Activated naive CD8-positive, alpha-beta T cell treated with anti-CD3 and anti-CD28 coated beads, Interleukin-2, amount 50 U/mL, for 24 hours (primary cell): ENCODE measurements at regions not wholly inside any gene's neighbourhood (a gene's known extent, or its start where the extent isn't known, plus 50 kb on each side); places are given as distances from the start of the nearest gene placed in this dataset.
"Not testable (repeated sequence)": the region's sequence is repeated elsewhere in the genome, so short reads cannot be mapped to it uniquely, and the experiment has no call there.

Source experiments
- ATAC-seq: fragments of 150-1000 bp; cut with Tn5 transposase; one replicate; pipeline ENCODE4 v1.10.0; 2021
- DNase-seq: peaks from one replicate; pipeline ENCODE4 v3.0.0; 2021
- H3K27ac Mint-ChIP-seq: one replicate; pipeline ENCODE4 v1.8.0; 2021; ENCODE audit warnings: mild to moderate bottlenecking, mixed read lengths
- H3K27me3 Mint-ChIP-seq: one replicate; pipeline ENCODE4 v1.8.0; 2021; ENCODE audit warnings: mixed read lengths
- H3K36me3 Mint-ChIP-seq: one replicate; pipeline ENCODE4 v1.8.0; 2021; ENCODE audit warnings: low read depth, mixed read lengths
- H3K4me1 Mint-ChIP-seq: one replicate; pipeline ENCODE4 v1.8.0; 2021; ENCODE audit warnings: mixed read lengths
- H3K4me3 Mint-ChIP-seq: one replicate; pipeline ENCODE4 v1.8.0; 2021; ENCODE audit warnings: mild to moderate bottlenecking, moderate library complexity, mixed read lengths
- H3K9me3 Mint-ChIP-seq: one replicate; pipeline ENCODE4 v1.8.0; 2021; ENCODE audit warnings: mixed read lengths

GRCh38 chr22:11041416-11041815, 4486.6 kb upstream of the OR11H1 start:
- not testable (repeated sequence) for H3K27ac Mint-ChIP-seq, ATAC-seq, H3K36me3 Mint-ChIP-seq, H3K4me1 Mint-ChIP-seq, H3K27me3 Mint-ChIP-seq, DNase-seq, H3K4me3 Mint-ChIP-seq
- peaks cover 53% of the 10 kb centered on the region for H3K9me3 Mint-ChIP-seq

- no peak overlapping the region for H3K27ac Mint-ChIP-seq
- DNase-seq, result no peak
- H3K9me3 Mint-ChIP-seq, result peaks cover 51% of the 10 kb centered on the region
- H3K4me3 Mint-ChIP-seq, result no peak overlapping the region
- peaks cover 6% of the 10 kb centered on the region for H3K36me3 Mint-ChIP-seq
- H3K27me3 Mint-ChIP-seq, result no peaks in the 10 kb centered on the region
- no peaks in the 10 kb centered on the region for H3K4me1 Mint-ChIP-seq
- no peak for ATAC-seq
Observed at GRCh38 chr22:11042116-11042515, 4485.9 kb upstream of the OR11H1 start.

- peaks cover 44% of the 10 kb centered on the region for H3K9me3 Mint-ChIP-seq
- not testable (repeated sequence) for DNase-seq, H3K4me1 Mint-ChIP-seq, ATAC-seq, H3K36me3 Mint-ChIP-seq, H3K27ac Mint-ChIP-seq, H3K4me3 Mint-ChIP-seq, H3K27me3 Mint-ChIP-seq
Observed at GRCh38 chr22:11043289-11043688, 4484.7 kb upstream of the OR11H1 start.

GRCh38 chr22:11048884-11049283, 4479.1 kb upstream of the OR11H1 start:
- DNase-seq, H3K27ac Mint-ChIP-seq, H3K4me3 Mint-ChIP-seq, H3K27me3 Mint-ChIP-seq, H3K36me3 Mint-ChIP-seq, ATAC-seq, H3K4me1 Mint-ChIP-seq: not testable (repeated sequence)
- H3K9me3 Mint-ChIP-seq, result peaks cover 23% of the 10 kb centered on the region

GRCh38 chr22:11050226-11050625, 4477.8 kb upstream of the OR11H1 start:
- H3K9me3 Mint-ChIP-seq, result peaks cover 26% of the 10 kb centered on the region
- not testable (repeated sequence) for H3K4me1 Mint-ChIP-seq, ATAC-seq, DNase-seq, H3K36me3 Mint-ChIP-seq, H3K4me3 Mint-ChIP-seq, H3K27ac Mint-ChIP-seq, H3K27me3 Mint-ChIP-seq

GRCh38 chr22:11051401-11052112, 4476.4 kb upstream of the OR11H1 start:
- not testable (repeated sequence) for H3K27me3 Mint-ChIP-seq, H3K4me1 Mint-ChIP-seq, H3K4me3 Mint-ChIP-seq, H3K27ac Mint-ChIP-seq, H3K36me3 Mint-ChIP-seq, DNase-seq
- peaks cover 38% of the 10 kb centered on the region for H3K9me3 Mint-ChIP-seq
- ATAC-seq, result peak; percentile 10

- H3K36me3 Mint-ChIP-seq, H3K27me3 Mint-ChIP-seq, ATAC-seq, H3K4me3 Mint-ChIP-seq, DNase-seq, H3K4me1 Mint-ChIP-seq, H3K27ac Mint-ChIP-seq: not testable (repeated sequence)
- H3K9me3 Mint-ChIP-seq, result peaks cover 41% of the 10 kb centered on the region
Observed at GRCh38 chr22:11053403-11054344, 4474.3 kb upstream of the OR11H1 start.

GRCh38 chr22:11054681-11055080, 4473.3 kb upstream of the OR11H1 start:
- not testable (repeated sequence) for H3K27ac Mint-ChIP-seq, DNase-seq, H3K4me1 Mint-ChIP-seq, H3K4me3 Mint-ChIP-seq, H3K27me3 Mint-ChIP-seq, H3K36me3 Mint-ChIP-seq, ATAC-seq
- H3K9me3 Mint-ChIP-seq, result peaks cover 36% of the 10 kb centered on the region

- not testable (repeated sequence) for H3K27ac Mint-ChIP-seq, H3K4me1 Mint-ChIP-seq, H3K27me3 Mint-ChIP-seq, H3K36me3 Mint-ChIP-seq, ATAC-seq, H3K4me3 Mint-ChIP-seq, DNase-seq
- H3K9me3 Mint-ChIP-seq, result peaks cover 40% of the 10 kb centered on the region
Observed at GRCh38 chr22:11055176-11055575, 4472.8 kb upstream of the OR11H1 start.

- not testable (repeated sequence) for H3K27me3 Mint-ChIP-seq, H3K27ac Mint-ChIP-seq, H3K4me1 Mint-ChIP-seq, H3K36me3 Mint-ChIP-seq, DNase-seq, ATAC-seq, H3K4me3 Mint-ChIP-seq
- peaks cover 49% of the 10 kb centered on the region for H3K9me3 Mint-ChIP-seq
Observed at GRCh38 chr22:11057955-11058547, 4469.9 kb upstream of the OR11H1 start.

- not testable (repeated sequence) for H3K4me3 Mint-ChIP-seq, ATAC-seq, H3K27ac Mint-ChIP-seq, H3K27me3 Mint-ChIP-seq, H3K36me3 Mint-ChIP-seq, DNase-seq, H3K4me1 Mint-ChIP-seq
- peaks cover 55% of the 10 kb centered on the region for H3K9me3 Mint-ChIP-seq
Observed at GRCh38 chr22:11059129-11059528, 4468.9 kb upstream of the OR11H1 start.

- not testable (repeated sequence) for H3K4me3 Mint-ChIP-seq, H3K36me3 Mint-ChIP-seq, ATAC-seq, H3K27me3 Mint-ChIP-seq, H3K27ac Mint-ChIP-seq, DNase-seq, H3K4me1 Mint-ChIP-seq
- H3K9me3 Mint-ChIP-seq, result peaks cover 63% of the 10 kb centered on the region
Observed at GRCh38 chr22:11060797-11061196, 4467.2 kb upstream of the OR11H1 start.

- H3K4me3 Mint-ChIP-seq, H3K27ac Mint-ChIP-seq: not testable (repeated sequence)
Observed at GRCh38 chr22:11062534-11062933, 4465.5 kb upstream of the OR11H1 start.

GRCh38 chr22:11063022-11063685, 4464.8 kb upstream of the OR11H1 start:
- not testable (repeated sequence) for H3K36me3 Mint-ChIP-seq, H3K27me3 Mint-ChIP-seq, DNase-seq, H3K27ac Mint-ChIP-seq, H3K4me3 Mint-ChIP-seq, ATAC-seq, H3K4me1 Mint-ChIP-seq
- H3K9me3 Mint-ChIP-seq, result peaks cover 66% of the 10 kb centered on the region

More at GRCh38 chr22:11062534-11062933, 4465.5 kb upstream of the OR11H1 start:
- not testable (repeated sequence) for DNase-seq, H3K4me1 Mint-ChIP-seq, H3K36me3 Mint-ChIP-seq, H3K27me3 Mint-ChIP-seq, ATAC-seq
- H3K9me3 Mint-ChIP-seq, result peaks cover 65% of the 10 kb centered on the region
